Thyroid gland (tissue), 4 donors: ENCODE measurements at regions not wholly inside any gene's neighbourhood (a gene's known extent, or its start where the extent isn't known, plus 50 kb on each side); places are given as distances from the start of the nearest gene placed in this dataset.

ENCODE experiments used
- CTCF ChIP-seq, 6 experiments: fragments of 200-600 bp in 3 of 6; fragments of 450-650 bp in 3 of 6; sonication (generic) in 3 of 6; IDR thresholded peaks; one replicate each; pipeline ENCODE4 v1.5.1; 2016 to 2019; ENCODE audit warnings: antibody characterized with exemption in 6 of 6, mild to moderate bottlenecking in 2 of 6, inconsistent platforms in 1 of 6, moderate library complexity in 1 of 6
- POLR2A ChIP-seq, 2 donors: fragments of 450-650 bp; IDR thresholded peaks; one replicate each; pipeline ENCODE4 v1.6.1; 2017; ENCODE audit warnings: antibody characterized with exemption in 2 of 2, mild to moderate bottlenecking in 2 of 2, moderate library complexity in 1 of 2

GRCh38 chr5:82403724-82404123 lies 125.6 kb upstream of the RPS23 start:
- no peak for TF ChIP-seq CTCF (IDR thresholded peaks at IDR 0.05)
- TF ChIP-seq POLR2A (IDR thresholded peaks at IDR 0.05) = no peak
